Esophagus squamous epithelium (tissue), 5 donors: ENCODE measurements at regions not wholly inside any gene's neighbourhood (a gene's known extent, or its start where the extent isn't known, plus 50 kb on each side); places are given as distances from the start of the nearest gene placed in this dataset.

Source experiments
- DNase-seq: peaks from one replicate; lab custom pipeline; 2025; lab: John Stamatoyannopoulos, UW
- H3K27ac ChIP-seq, 4 donors: fragments of 200-600 bp; sonication (generic); one replicate each; pipeline ENCODE4 v1.5.1; 2016 to 2019; ENCODE audit warnings: mild to moderate bottlenecking in 1 of 4
- H3K27me3 ChIP-seq, 4 donors: fragments of 200-600 bp; sonication (generic); 1 replicate in 3 of 4; 2 replicates in 1 of 4; pipeline versions ENCODE4 v1.5.1 to v1.6.0; 2017 to 2021; ENCODE audit warnings: antibody characterized with exemption in 1 of 4
- H3K36me3 ChIP-seq, 3 donors: fragments of 200-600 bp; sonication (generic); one replicate each; pipeline ENCODE4 v1.5.1; 2016 to 2019
- H3K4me1 ChIP-seq, 3 donors: fragments of 200-600 bp; sonication (generic); one replicate each; pipeline ENCODE4 v1.5.1; 2017 to 2019
- H3K4me3 ChIP-seq, 4 donors: fragments of 200-600 bp; sonication (generic); 1 replicate in 3 of 4; 2 replicates in 1 of 4; pipeline ENCODE4 v1.5.1; 2016 to 2019; ENCODE audit warnings: mild to moderate bottlenecking in 2 of 4, moderate library complexity in 1 of 4
- H3K9me3 ChIP-seq, 3 donors: fragments of 200-600 bp; sonication (generic); one replicate each; pipeline ENCODE4 v1.5.1; 2016 to 2019
- CTCF ChIP-seq, 6 experiments: fragments of 450-650 bp in 4 of 6; fragments of 200-600 bp in 2 of 6; sonication (generic) in 2 of 6; IDR thresholded peaks; one replicate each; pipeline ENCODE4 v1.5.1; 2016 to 2019; ENCODE audit warnings: antibody characterized with exemption in 6 of 6, mild to moderate bottlenecking in 4 of 6, moderate library complexity in 4 of 6
- POLR2A ChIP-seq, 4 donors: fragments of 450-650 bp; IDR thresholded peaks; one replicate each; pipeline ENCODE4 v1.6.1; 2017; ENCODE audit warnings: antibody characterized with exemption in 4 of 4, mild to moderate bottlenecking in 4 of 4, moderate library complexity in 3 of 4
- WGBS, 2 donors: methylation state at CpG; one replicate each; pipeline ENCODE4 v1.1.5; 2018; 5-methylcytosine and 5-hydroxymethylcytosine counted together
- intact Hi-C: fragments of 100-400 bp; cut with DNase I; formaldehyde crosslinking; loops from one replicate; pipeline ENCODE4 v1.15.0; 2022
- donor health status: DM: yes; HTN: yes; CAD: no.

- Histone ChIP-seq H3K36me3 (no peaks in the 10 kb centered on the region), H3K9me3 (no peaks in the 10 kb centered on the region), H3K27ac (no peak overlapping the region), H3K4me3 (no peak overlapping the region), H3K27me3 (no peaks in the 10 kb centered on the region), H3K4me1 (no peaks in the 10 kb centered on the region)
- intact Hi-C loops, result no loop called here
- TF ChIP-seq CTCF (IDR thresholded peaks at IDR 0.05) (no peak), POLR2A (IDR thresholded peaks at IDR 0.05) (no peak)
- DNase-seq, result no peak
- WGBS, 2 donors, result 74 to 78% methylated on average over 6 of the region's 6 CpGs
Observed at GRCh38 chr2:187943772-187944369, 347.8 kb upstream of the GULP1 start.

GRCh38 chr2:187949859-187950258 lies 341.8 kb upstream of the GULP1 start:
- no peak overlapping the region for H3K27ac ChIP-seq
- intact Hi-C loops, result no loop called here
- H3K27me3 ChIP-seq, result no peaks in the 10 kb centered on the region
- H3K4me3 ChIP-seq, result no peak overlapping the region
- no peaks in the 10 kb centered on the region for H3K36me3 ChIP-seq
- WGBS, 2 donors, result 80 to 82% methylated on average over 3 of the region's 3 CpGs
- H3K9me3 ChIP-seq, result peaks cover 0 to 10% (median 8%) of the 10 kb centered on the region in 3 donors
- DNase-seq, result no peak
- no peaks in the 10 kb centered on the region for H3K4me1 ChIP-seq
- TF ChIP-seq CTCF (IDR thresholded peaks at IDR 0.05) (no peak), POLR2A (IDR thresholded peaks at IDR 0.05) (no peak)

- intact Hi-C loops, result no loop called here
- TF ChIP-seq CTCF (IDR thresholded peaks at IDR 0.05) (no peak), POLR2A (IDR thresholded peaks at IDR 0.05) (no peak)
- Histone ChIP-seq H3K9me3 (peaks cover 0 to 10% (median 8%) of the 10 kb centered on the region in 3 donors), H3K27me3 (no peaks in the 10 kb centered on the region), H3K36me3 (no peaks in the 10 kb centered on the region), H3K27ac (no peak overlapping the region), H3K4me1 (no peaks in the 10 kb centered on the region), H3K4me3 (no peak overlapping the region)
- DNase-seq, result no peak
- WGBS, 2 donors, result 78 to 98% methylated on average over 6 to 7 of the region's 32 CpGs
Observed at GRCh38 chr2:187951470-187952218, 340.0 kb upstream of the GULP1 start.

GRCh38 chr2:187956906-187957534 lies 334.7 kb upstream of the GULP1 start:
- Histone ChIP-seq H3K4me3 (no peak overlapping the region), H3K27me3 (no peaks in the 10 kb centered on the region), H3K4me1 (no peaks in the 10 kb centered on the region), H3K27ac (no peak overlapping the region), H3K36me3 (no peaks in the 10 kb centered on the region), H3K9me3 (peaks cover 0 to 2% (median under 1%) of the 10 kb centered on the region in 3 donors)
- no peak for DNase-seq
- 65 to 92% methylated on average over 2 of the region's 2 CpGs for WGBS, 2 donors
- TF ChIP-seq POLR2A (IDR thresholded peaks at IDR 0.05) (no peak), CTCF (IDR thresholded peaks at IDR 0.05) (no peak)
- intact Hi-C loops, result no loop called here

GRCh38 chr2:187959821-187960220 lies 331.9 kb upstream of the GULP1 start:
- intact Hi-C loops, result no loop called here
- TF ChIP-seq CTCF (IDR thresholded peaks at IDR 0.05), result no peak
- no peak for TF ChIP-seq POLR2A (IDR thresholded peaks at IDR 0.05)
- Histone ChIP-seq H3K4me1 (no peaks in the 10 kb centered on the region), H3K27ac (peak overlapping the region in 2 of 4 donors; percentile 49 to 57), H3K27me3 (no peaks in the 10 kb centered on the region), H3K9me3 (no peaks in the 10 kb centered on the region), H3K36me3 (no peaks in the 10 kb centered on the region), H3K4me3 (no peak overlapping the region)
- no peak for DNase-seq
